Urothelium cell line (cell line): ENCODE measurements at regions not wholly inside any gene's neighbourhood (a gene's known extent, or its start where the extent isn't known, plus 50 kb on each side); places are given as distances from the start of the nearest gene placed in this dataset.

ENCODE experiments used
- DNase-seq: peaks from one replicate; pipeline ENCODE4 v3.0.0; 2011; ENCODE audit warnings: low spot score, mixed read lengths
- FAIRE-seq: peaks from 2 replicates; lab custom pipeline; 2011; peaks lifted over from hg19 to GRCh38; lab: Jason Lieb, UNC

- DNase-seq = peak; percentile 50
- FAIRE-seq = no peak
These were observed 413.9 kb downstream of the COG6 start for GRCh38 chr13:40069173-40070044.

- DNase-seq (no peak), FAIRE-seq (no peak)
These were observed 414.9 kb downstream of the COG6 start for GRCh38 chr13:40070357-40070756.

- no peak for DNase-seq
- FAIRE-seq = no peak
These were observed 417.2 kb downstream of the COG6 start for GRCh38 chr13:40072663-40073120.

GRCh38 chr13:40074338-40074737 is 418.9 kb downstream of the COG6 start:
- no peak for FAIRE-seq
- DNase-seq = no peak

DNA sequence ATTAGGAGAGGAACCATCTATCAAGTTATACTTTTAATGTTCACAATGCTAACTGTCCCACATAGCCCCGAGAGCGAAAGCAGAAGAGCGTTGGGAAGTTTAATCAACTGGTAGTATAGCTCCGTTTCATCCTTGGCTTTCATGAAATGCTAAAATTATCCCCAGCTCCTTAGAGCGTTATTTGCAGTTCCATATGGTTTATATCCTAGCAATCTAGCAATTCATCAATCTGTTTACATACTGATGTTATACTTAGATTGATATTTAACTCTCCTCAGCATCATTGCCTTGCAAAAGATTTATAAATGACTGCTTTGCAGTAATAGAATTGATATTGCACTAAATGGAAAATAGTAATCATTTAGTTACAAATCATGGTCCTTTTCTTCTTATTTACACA is 419.8 kb downstream of the COG6 start:
- FAIRE-seq = no peak
- no peak for DNase-seq

- no peak for FAIRE-seq
- DNase-seq = no peak
These were observed 421.4 kb downstream of the COG6 start for GRCh38 chr13:40076765-40077362.

GRCh38 chr13:40077396-40078027 is 422.1 kb downstream of the COG6 start:
- DNase-seq = no peak
- no peak for FAIRE-seq

DNA sequence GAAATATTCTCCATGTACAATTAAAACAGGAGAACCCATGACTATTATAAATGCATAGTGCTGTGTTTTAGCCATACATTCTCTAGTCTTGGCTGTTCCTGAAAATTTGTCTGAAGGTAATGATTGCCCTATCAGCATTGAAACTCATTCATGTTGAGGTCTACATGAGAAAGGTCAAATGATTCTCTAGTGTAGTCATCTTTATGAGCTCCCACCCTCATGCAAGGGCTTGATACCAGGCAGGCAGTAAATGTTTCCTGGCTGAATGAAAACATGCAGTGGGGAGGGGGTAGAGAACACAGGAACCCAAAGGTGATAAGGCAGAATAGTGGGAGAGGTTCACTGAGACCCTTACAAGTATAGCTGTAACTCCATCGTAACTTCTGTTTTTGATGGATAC is 424.3 kb downstream of the COG6 start:
- FAIRE-seq (no peak), DNase-seq (no peak)

DNA sequence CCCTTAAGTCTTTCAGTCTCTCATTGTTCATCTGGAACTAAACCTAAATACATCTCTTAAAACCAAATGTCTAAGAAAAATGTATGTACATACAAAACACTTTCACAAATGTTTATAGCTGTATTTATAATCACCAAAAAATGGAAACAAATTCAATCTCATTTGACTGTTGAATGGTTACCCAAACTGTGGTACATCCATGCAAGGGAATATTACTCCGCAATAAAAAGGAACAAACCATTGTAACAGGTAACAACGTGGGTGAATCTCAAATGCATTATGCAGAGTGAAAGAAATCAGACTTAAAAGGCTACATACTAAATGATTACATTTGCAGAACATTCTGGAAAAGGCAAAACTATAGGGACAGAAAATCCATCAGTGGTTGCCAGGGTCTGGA is 425.2 kb downstream of the COG6 start:
- FAIRE-seq = no peak
- no peak for DNase-seq

GRCh38 chr13:40082639-40083038 is 427.2 kb downstream of the COG6 start:
- no peak for DNase-seq
- FAIRE-seq = no peak

GRCh38 chr13:40083841-40084240 is 428.4 kb downstream of the COG6 start:
- DNase-seq (no peak), FAIRE-seq (no peak)

DNA sequence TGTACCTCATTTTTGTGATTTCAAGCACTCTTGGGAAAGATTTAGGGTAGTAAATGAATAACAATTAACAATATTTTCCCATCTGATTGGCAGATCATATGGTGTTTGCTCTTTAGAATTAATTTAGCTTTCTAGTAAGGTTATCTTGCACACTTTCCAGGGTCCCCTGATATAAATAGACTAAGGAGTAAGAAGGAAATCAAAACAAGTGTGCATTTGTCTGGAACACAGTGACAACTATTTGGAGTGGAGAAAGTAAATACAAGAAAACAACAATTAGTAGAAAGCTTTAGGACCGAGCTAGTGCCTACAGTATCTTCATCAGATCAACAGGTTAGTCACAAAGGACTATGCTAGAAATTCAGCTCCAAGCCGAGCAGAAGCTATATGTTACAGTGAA is 429.5 kb downstream of the COG6 start:
- FAIRE-seq = no peak

DNA sequence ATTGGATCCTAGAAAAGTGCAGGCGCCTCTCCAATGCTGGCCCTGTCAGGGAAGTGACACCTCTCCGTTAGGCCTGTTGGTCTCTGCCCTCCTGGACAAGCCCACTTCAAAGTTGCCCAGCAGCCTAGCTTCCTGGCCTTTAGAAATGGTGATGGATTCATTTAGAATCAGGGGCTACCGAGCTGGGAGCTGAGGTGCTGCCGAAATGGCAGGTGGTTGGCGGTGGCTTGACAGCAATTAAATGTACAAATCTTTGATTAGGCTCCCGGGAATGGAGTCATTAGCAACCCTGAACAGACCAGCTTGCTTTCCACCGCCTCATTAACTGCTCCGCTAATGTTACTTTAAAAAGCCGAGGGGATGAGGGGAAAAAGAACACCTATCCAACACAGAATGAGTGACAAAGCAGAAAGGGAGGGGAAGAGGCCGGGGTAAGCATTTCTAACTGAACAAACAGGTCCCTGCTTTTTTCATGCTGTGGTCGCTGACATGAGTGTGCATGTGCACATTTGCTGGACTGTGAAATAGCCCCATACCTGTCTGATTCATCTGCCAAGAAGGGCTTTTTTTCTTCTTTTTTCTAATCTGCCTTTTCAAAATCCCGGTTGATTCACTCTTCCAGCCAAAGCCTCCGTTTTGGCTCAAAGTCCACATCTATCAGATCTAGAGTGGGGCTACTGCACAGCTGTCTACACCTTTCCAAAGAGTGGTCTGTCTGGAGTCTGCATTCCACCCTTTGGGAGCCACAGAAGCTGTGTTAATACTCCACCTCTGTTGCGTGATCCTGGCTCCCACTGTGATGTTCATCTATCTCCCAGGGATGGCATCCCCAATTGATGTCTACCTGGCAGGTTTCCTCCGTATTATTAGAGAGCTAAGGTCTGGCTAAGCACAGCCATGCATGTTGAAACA is 431.9 kb downstream of the COG6 start:
- FAIRE-seq = no peak
- DNase-seq = no peak

More for the DNA sequence above, 429.5 kb downstream of the COG6 start:
- DNase-seq = no peak

DNA sequence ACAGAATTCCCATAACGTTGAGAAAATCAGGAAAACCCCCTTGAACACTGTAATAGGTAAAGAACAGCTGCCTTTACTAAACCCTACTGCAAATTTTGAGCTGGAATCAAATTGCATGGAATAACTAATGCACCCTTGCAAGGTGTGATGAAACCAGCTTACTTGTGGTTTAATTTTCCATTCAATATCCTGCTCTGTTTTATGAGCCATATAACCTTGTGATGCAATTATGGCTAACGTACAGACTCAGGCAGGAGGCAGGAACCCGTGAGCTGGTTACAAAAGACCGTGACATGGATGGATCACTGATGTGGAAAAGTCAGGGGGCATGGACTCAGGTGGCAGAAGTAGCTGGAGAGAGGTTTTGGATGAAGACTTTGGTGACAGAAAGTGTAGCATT is 438.6 kb downstream of the COG6 start:
- no peak for DNase-seq
- no peak for FAIRE-seq

- DNase-seq = no peak
- FAIRE-seq = no peak
These were observed 440.4 kb downstream of the COG6 start for GRCh38 chr13:40095695-40096356.

- FAIRE-seq (no peak), DNase-seq (no peak)
These were observed 441.0 kb downstream of the COG6 start for GRCh38 chr13:40096357-40096901.

- no peak for DNase-seq
- no peak for FAIRE-seq
These were observed 442.8 kb downstream of the COG6 start for GRCh38 chr13:40098246-40098645.

DNA sequence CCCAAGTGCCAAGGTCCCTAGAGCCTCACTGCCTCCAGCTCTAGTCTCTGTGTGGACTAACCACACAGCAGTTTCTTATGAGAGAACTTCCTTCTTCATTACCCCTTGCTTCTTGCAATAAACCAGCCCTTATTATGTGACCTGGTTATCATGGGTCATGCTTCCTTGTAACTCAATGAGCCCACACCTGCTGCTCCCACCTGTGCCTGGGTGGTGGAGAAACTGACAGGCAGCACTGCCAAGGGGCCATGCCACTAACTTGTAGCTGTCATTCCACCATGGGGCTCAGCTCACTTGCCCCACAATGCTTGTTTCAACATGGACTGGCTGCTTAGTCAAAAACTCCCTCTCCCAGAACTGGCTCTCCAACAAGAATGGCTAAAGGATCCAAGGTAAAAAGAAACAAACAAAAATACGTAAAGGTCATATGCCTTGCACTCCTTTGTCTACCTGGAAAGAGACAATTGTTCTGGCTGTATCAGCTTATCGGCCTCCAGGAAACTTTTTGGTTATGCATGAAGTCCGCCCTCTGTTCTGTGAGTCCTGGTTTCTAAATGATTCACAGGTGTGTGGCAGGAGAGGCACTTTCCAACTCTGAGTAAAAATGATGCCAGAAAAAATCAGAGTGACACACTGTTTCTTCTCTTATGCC is 446.4 kb downstream of the COG6 start:
- FAIRE-seq = no peak
- DNase-seq = no peak

GRCh38 chr13:40102360-40102727 is 446.9 kb downstream of the COG6 start:
- FAIRE-seq (no peak), DNase-seq (no peak)

DNA sequence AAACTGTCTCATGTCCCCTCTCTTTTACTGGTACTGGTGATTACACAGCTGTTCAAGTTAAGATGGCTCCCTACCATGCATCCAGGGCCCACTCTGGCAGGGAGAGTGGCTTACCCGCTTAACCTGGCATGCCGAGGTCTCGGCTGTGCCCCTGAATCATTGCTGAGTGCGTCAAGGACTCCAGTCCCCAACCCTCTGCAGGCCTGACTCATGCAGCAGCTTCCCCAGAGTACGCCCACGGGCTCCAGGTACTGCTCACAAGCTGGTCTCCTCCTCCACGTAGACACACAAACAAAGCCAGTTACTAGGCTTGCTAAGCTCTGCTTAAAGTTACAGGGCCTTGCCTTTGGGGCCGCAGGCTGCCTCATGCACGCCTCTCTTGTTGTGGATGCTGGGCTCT is 447.4 kb downstream of the COG6 start:
- DNase-seq = peak; percentile 73

More for the DNA sequence above, 447.4 kb downstream of the COG6 start:
- FAIRE-seq = no peak
